ENCODE measurements at regions not wholly inside any gene's neighbourhood (a gene's known extent, or its start where the extent isn't known, plus 50 kb on each side); places are given as distances from the start of the nearest gene placed in this dataset.

DNA sequence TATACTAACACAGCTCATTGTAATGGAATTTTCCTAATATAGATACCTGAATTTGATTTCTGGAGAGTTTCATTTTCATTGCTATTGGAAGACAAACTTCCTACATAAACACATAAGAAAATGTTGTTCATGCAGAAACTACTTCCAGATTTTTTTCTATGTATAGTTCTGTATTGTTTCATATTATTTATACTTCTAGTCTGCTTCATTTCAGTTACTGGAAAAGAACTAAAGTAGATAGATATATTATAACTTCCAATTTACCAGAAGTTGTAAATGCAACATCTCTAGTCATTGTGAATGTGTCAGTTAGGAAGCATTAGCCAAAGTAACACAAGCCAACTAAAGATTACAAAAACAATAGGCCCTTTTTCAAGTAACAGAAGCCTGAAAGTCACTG is 147.3 kb upstream of the ZNF385D start:
- Histone ChIP-seq H2AFZ (ENCODE audit: low read depth, low read length) (no peak overlapping the region), H3K9me1 (ENCODE audit: control insufficient read depth, insufficient read depth, low read length) (no peaks in the 10 kb centered on the region), H4K20me1 (replicated peaks; ENCODE audit: control insufficient read depth, insufficient read depth, low read length) (no peaks in the 10 kb centered on the region), H3K4me1 (replicated peaks in 1 of 2; ENCODE audit: control insufficient read depth in 2 of 2, insufficient read depth in 2 of 2, low read length in 2 of 2) (no peaks in the 10 kb centered on the region), H3K9me3 (replicated peaks; ENCODE audit: control insufficient read depth, insufficient read depth, low read depth, low read length) (no peaks in the 10 kb centered on the region), H3K9ac (ENCODE audit: insufficient read depth in 1 of 2, low read depth in 2 of 2, low read length in 2 of 2) (no peak overlapping the region), H3K4me2 (ENCODE audit: insufficient read depth, low read length) (no peak overlapping the region), H3K79me2 (ENCODE audit: control insufficient read depth, insufficient read depth, low read length) (no peaks in the 10 kb centered on the region), H3K4me3 (no peak overlapping the region), H3K36me3 (ENCODE audit: control insufficient read depth, insufficient read depth, low read length) (no peaks in the 10 kb centered on the region), H3K27me3 (ENCODE audit: control insufficient read depth in 2 of 2, insufficient read depth in 2 of 2, low read length in 2 of 2) (no peaks in the 10 kb centered on the region), H3K27ac (ENCODE audit: extremely low read depth, low read depth, low read length) (no peak overlapping the region)
- no peak for ATAC-seq
- CTCF ChIA-PET (ENCODE audit: low intra/inter-chr PET ratio): no interaction called here
- TF ChIP-seq RBM39 (optimal IDR thresholded peaks at IDR 0.05; ENCODE audit: low read depth, low read length) (no peak), ZNF282 (CRISPR knock-in tag; IDR thresholded peaks at IDR 0.05) (no peak), SMARCA5 (IDR thresholded peaks at IDR 0.05) (no peak), ZNF398 (CRISPR knock-in tag; IDR thresholded peaks at IDR 0.05) (no peak), ZBTB43 (CRISPR knock-in tag; IDR thresholded peaks at IDR 0.05) (no peak), NRF1 (conservative IDR thresholded peaks at IDR 0.05 in 1 of 2, IDR thresholded peaks at IDR 0.05 in 1 of 2) (no peak), TBL1XR1 (IDR thresholded peaks at IDR 0.05; ENCODE audit: low read length in 2 of 2) (no peak), ETS1 (conservative IDR thresholded peaks at IDR 0.05; ENCODE audit: control insufficient read depth, low read depth, low read length) (no peak), RUNX1 (IDR thresholded peaks at IDR 0.05; ENCODE audit: low read depth) (no peak)
- TF ChIP-seq, protein P1, sequence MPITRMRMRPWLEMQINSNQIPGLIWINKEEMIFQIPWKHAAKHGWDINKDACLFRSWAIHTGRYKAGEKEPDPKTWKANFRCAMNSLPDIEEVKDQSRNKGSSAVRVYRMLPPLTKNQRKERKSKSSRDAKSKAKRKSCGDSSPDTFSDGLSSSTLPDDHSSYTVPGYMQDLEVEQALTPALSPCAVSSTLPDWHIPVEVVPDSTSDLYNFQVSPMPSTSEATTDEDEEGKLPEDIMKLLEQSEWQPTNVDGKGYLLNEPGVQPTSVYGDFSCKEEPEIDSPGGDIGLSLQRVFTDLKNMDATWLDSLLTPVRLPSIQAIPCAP (CRISPR knock-in tag; IDR thresholded peaks at IDR 0.05; ENCODE audit: borderline replicate concordance): no peak
- in situ Hi-C loops (cut with MboI) (no loop called here), intact Hi-C loops (cut with micrococcal nuclease) (loop anchor here (10.0 kb wide), 2 partner anchors 1554 to 1674 kb away; no protein-coding TSS in a partner anchor)
- DNase-seq (ENCODE audit: extremely low read depth in 1 of 4, low spot score in 3 of 4): no peak
- BruUV-seq (replicated peaks): no TSS peak
- FAIRE-seq: no peak
- POLR2A ChIA-PET: no interaction called here
